ENCODE measurements at regions not wholly inside any gene's neighbourhood (a gene's known extent, or its start where the extent isn't known, plus 50 kb on each side); places are given as distances from the start of the nearest gene placed in this dataset.

- DNase-seq, result no peak
- intact Hi-C loops (cut with DNase I; ENCODE audit: low total_unique reads), result no loop called here
- TF ChIP-seq, protein P1, sequence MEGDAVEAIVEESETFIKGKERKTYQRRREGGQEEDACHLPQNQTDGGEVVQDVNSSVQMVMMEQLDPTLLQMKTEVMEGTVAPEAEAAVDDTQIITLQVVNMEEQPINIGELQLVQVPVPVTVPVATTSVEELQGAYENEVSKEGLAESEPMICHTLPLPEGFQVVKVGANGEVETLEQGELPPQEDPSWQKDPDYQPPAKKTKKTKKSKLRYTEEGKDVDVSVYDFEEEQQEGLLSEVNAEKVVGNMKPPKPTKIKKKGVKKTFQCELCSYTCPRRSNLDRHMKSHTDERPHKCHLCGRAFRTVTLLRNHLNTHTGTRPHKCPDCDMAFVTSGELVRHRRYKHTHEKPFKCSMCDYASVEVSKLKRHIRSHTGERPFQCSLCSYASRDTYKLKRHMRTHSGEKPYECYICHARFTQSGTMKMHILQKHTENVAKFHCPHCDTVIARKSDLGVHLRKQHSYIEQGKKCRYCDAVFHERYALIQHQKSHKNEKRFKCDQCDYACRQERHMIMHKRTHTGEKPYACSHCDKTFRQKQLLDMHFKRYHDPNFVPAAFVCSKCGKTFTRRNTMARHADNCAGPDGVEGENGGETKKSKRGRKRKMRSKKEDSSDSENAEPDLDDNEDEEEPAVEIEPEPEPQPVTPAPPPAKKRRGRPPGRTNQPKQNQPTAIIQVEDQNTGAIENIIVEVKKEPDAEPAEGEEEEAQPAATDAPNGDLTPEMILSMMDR (IDR thresholded peaks at IDR 0.05 in 8 of 11, conservative IDR thresholded peaks at IDR 0.05 in 3 of 11), result no peak
- no peak for TF ChIP-seq POLR2AphosphoS5 (IDR thresholded peaks at IDR 0.05)
- TF ChIP-seq POLR2A (IDR thresholded peaks at IDR 0.05), result no peak
- Histone ChIP-seq H3K27ac (no peak overlapping the region), H3K27me3 (replicated peaks in 1 of 7) (peaks cover 0 to 11% (median 0%) of the 10 kb centered on the region in 7 donors), H3K36me3 (no peaks in the 10 kb centered on the region), H3K9me3 (no peaks in the 10 kb centered on the region), H3K4me1 (no peaks in the 10 kb centered on the region), H3K4me3 (no peak overlapping the region)
- 84 to 96% (median 86%) methylated on average over 6 to 9 of the region's 9 CpGs for WGBS, 5 donors
Observed at GRCh38 chrX:13885591-13885990, 68.7 kb upstream of the GPM6B start.

GRCh38 chrX:13876652-13877051 lies 59.8 kb upstream of the GPM6B start:
- TF ChIP-seq, protein P1 (IDR thresholded peaks at IDR 0.05 in 8 of 11, conservative IDR thresholded peaks at IDR 0.05 in 3 of 11), result no peak
- TF ChIP-seq POLR2A (IDR thresholded peaks at IDR 0.05) (no peak), POLR2AphosphoS5 (IDR thresholded peaks at IDR 0.05) (no peak)
- H3K4me3 ChIP-seq, result no peak overlapping the region
- H3K4me1 ChIP-seq, result no peaks in the 10 kb centered on the region
- DNase-seq, result no peak
- H3K27ac ChIP-seq, result no peak overlapping the region
- intact Hi-C loops (cut with DNase I; ENCODE audit: low total_unique reads), result no loop called here
- no peaks in the 10 kb centered on the region for H3K9me3 ChIP-seq
- 70 to 86% (median 75%) methylated on average over 4 of the region's 4 CpGs; no CpG with 5 or more reads in 1 of the 5 donors for WGBS, 5 donors
- H3K27me3 ChIP-seq (replicated peaks in 1 of 7), result peaks cover 0 to 5% (median 0%) of the 10 kb centered on the region in 7 donors
- H3K36me3 ChIP-seq, result no peaks in the 10 kb centered on the region

DNA sequence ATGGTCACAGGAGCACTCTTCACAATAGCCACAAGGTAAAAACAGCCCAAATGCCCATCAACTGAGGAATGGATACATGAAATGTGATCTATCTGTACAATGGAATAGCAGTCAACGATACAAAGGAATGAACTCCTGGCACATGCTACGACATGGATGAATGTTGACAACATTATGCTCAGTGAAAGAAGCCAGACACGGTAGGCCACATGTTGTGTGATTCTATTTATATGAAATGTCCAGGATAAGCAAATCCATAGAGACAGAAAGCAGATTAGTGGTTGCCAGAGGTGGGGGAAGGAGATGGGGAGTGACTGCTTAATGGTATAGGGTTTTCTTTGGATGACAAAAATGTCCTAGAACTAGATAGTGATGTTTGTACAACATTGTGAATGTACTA lies 58.7 kb upstream of the GPM6B start:
- intact Hi-C loops (cut with DNase I; ENCODE audit: low total_unique reads), result no loop called here
- no peak overlapping the region for H3K27ac ChIP-seq
- DNase-seq, result no peak
- H3K9me3 ChIP-seq, result no peaks in the 10 kb centered on the region
- peaks cover 0 to 5% (median 0%) of the 10 kb centered on the region in 7 donors for H3K27me3 ChIP-seq (replicated peaks in 1 of 7)
- H3K36me3 ChIP-seq, result no peaks in the 10 kb centered on the region
- 86 to 91% (median 89%) methylated on average over 3 of the region's 3 CpGs for WGBS, 5 donors
- no peak overlapping the region for H3K4me3 ChIP-seq
- TF ChIP-seq, protein P1 (IDR thresholded peaks at IDR 0.05 in 8 of 11, conservative IDR thresholded peaks at IDR 0.05 in 3 of 11), result no peak
- TF ChIP-seq POLR2AphosphoS5 (IDR thresholded peaks at IDR 0.05) (no peak), POLR2A (IDR thresholded peaks at IDR 0.05) (no peak)
- H3K4me1 ChIP-seq, result no peaks in the 10 kb centered on the region

DNA sequence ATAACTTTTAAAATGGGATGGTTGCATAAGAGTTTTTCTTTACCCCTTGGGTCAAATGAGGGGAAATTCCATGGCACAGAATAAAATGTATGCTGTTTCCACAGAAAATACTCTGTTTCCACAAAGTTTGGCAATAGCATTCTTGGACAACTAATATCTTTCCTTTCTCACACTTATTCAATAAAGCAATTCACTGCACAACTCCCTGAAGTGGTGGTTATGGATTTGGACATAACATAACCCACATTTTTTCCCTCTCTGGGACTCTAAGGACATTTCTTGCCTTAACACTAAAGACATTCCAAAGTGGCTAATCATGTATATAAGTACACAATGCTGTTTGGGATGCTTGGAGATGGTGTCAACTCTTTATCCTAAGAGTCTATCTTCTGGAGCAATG lies 51.7 kb upstream of the GPM6B start:
- intact Hi-C loops (cut with DNase I; ENCODE audit: low total_unique reads), result no loop called here
- H3K27me3 ChIP-seq (replicated peaks in 1 of 7), result peaks cover 0 to 13% (median 0%) of the 10 kb centered on the region in 7 donors
- no peaks in the 10 kb centered on the region for H3K4me1 ChIP-seq
- no peak overlapping the region for H3K4me3 ChIP-seq
- H3K36me3 ChIP-seq, result no peaks in the 10 kb centered on the region
- TF ChIP-seq POLR2A (IDR thresholded peaks at IDR 0.05) (no peak), POLR2AphosphoS5 (IDR thresholded peaks at IDR 0.05) (no peak)
- TF ChIP-seq, protein P1 (IDR thresholded peaks at IDR 0.05 in 8 of 11, conservative IDR thresholded peaks at IDR 0.05 in 3 of 11), result no peak
- DNase-seq, result no peak
- H3K9me3 ChIP-seq, result no peaks in the 10 kb centered on the region
- H3K27ac ChIP-seq, result no peak overlapping the region

Data from spleen (tissue), 11 donors.